Tibial nerve (tissue), 4 donors: ENCODE measurements at regions not wholly inside any gene's neighbourhood (a gene's known extent, or its start where the extent isn't known, plus 50 kb on each side); places are given as distances from the start of the nearest gene placed in this dataset.

Source experiments
- DNase-seq, 2 donors: peaks; one replicate each; pipeline ENCODE4 v3.0.0-alpha.2; 2019; ENCODE audit warnings: low spot score in 2 of 2
- H3K27ac ChIP-seq, 4 donors: fragments of 200-600 bp; sonication (generic) in 3 of 4; one replicate each; pipeline ENCODE4 v1.5.1; 2017 to 2019; ENCODE audit warnings: mild to moderate bottlenecking in 1 of 4
- H3K27me3 ChIP-seq, 2 donors: fragments of 200-600 bp; sonication (generic) in 1 of 2; one replicate each; pipeline versions ENCODE4 v1.5.1 to v1.6.0; 2017 to 2019
- H3K36me3 ChIP-seq, 3 donors: fragments of 200-600 bp; sonication (generic); one replicate each; pipeline ENCODE4 v1.5.1; 2018 to 2019
- H3K4me1 ChIP-seq, 4 donors: fragments of 200-600 bp; sonication (generic) in 3 of 4; one replicate each; pipeline ENCODE4 v1.5.1; 2017 to 2019
- H3K4me3 ChIP-seq, 4 donors: fragments of 200-600 bp; sonication (generic) in 3 of 4; one replicate each; pipeline ENCODE4 v1.5.1; 2017 to 2019; ENCODE audit warnings: mild to moderate bottlenecking in 1 of 4, moderate library complexity in 1 of 4
- H3K9me3 ChIP-seq, 4 donors: fragments of 200-600 bp; sonication (generic) in 3 of 4; one replicate each; pipeline ENCODE4 v1.5.1; 2017 to 2019
- EP300 ChIP-seq, 2 donors: sonication (generic); formaldehyde crosslinking; IDR thresholded peaks; one replicate each; pipeline ENCODE4 v1.6.1; 2017; ENCODE audit warnings: antibody characterized with exemption in 2 of 2, mild to moderate bottlenecking in 1 of 2
- POLR2A ChIP-seq, 2 donors: fragments of 450-650 bp; IDR thresholded peaks; one replicate each; pipeline ENCODE4 v1.6.1; 2017; ENCODE audit warnings: antibody characterized with exemption in 2 of 2, mild to moderate bottlenecking in 2 of 2, moderate library complexity in 2 of 2
- WGBS, 2 donors: methylation state at CpG; one replicate each; pipeline ENCODE4 v1.1.5; 2018; 5-methylcytosine and 5-hydroxymethylcytosine counted together
- TF ChIP-seq, protein P1 (sequence below), 5 experiments: fragments of 200-600 bp in 3 of 5; fragments of 450-650 bp in 2 of 5; sonication (generic) in 3 of 5; IDR thresholded peaks; one replicate each; pipeline ENCODE4 v1.5.1; 2016 to 2019; ENCODE audit warnings: antibody characterized with exemption in 5 of 5, mild to moderate bottlenecking in 3 of 5, moderate library complexity in 2 of 5

GRCh38 chr12:41959271-41959670 lies 185.4 kb downstream of the GXYLT1 start:
- Histone ChIP-seq H3K27ac (no peak overlapping the region), H3K4me3 (no peak overlapping the region), H3K27me3 (no peaks in the 10 kb centered on the region), H3K9me3 (no peaks in the 10 kb centered on the region), H3K4me1 (peaks cover 0 to 20% (median 0%) of the 10 kb centered on the region in 4 donors), H3K36me3 (no peaks in the 10 kb centered on the region)
- no peak for TF ChIP-seq POLR2A (IDR thresholded peaks at IDR 0.05)
- TF ChIP-seq, protein P1, sequence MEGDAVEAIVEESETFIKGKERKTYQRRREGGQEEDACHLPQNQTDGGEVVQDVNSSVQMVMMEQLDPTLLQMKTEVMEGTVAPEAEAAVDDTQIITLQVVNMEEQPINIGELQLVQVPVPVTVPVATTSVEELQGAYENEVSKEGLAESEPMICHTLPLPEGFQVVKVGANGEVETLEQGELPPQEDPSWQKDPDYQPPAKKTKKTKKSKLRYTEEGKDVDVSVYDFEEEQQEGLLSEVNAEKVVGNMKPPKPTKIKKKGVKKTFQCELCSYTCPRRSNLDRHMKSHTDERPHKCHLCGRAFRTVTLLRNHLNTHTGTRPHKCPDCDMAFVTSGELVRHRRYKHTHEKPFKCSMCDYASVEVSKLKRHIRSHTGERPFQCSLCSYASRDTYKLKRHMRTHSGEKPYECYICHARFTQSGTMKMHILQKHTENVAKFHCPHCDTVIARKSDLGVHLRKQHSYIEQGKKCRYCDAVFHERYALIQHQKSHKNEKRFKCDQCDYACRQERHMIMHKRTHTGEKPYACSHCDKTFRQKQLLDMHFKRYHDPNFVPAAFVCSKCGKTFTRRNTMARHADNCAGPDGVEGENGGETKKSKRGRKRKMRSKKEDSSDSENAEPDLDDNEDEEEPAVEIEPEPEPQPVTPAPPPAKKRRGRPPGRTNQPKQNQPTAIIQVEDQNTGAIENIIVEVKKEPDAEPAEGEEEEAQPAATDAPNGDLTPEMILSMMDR (IDR thresholded peaks at IDR 0.05), result no peak
- TF ChIP-seq EP300 (IDR thresholded peaks at IDR 0.05), result no peak
- DNase-seq, result no peak
- WGBS, 2 donors, result 86 to 88% methylated on average over 2 of the region's 2 CpGs

DNA sequence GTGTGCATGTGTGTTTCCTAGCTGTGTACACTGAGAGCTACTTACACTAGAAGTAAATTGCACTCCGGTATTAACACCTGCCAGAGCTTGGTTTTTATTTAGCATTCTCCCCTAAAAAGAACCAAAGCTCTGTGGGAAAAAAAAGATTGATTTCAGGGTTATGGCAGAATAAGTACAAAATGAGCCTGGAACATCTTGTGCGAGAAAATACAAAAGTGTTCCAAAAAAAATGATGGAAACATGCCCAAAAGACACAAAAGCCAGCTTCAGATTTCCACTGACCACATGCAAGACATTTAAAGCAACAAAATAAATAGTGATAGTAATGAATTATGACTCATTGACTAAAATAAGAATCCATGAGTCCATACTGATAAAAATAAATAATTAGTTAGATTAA lies 188.3 kb downstream of the GXYLT1 start:
- H3K36me3 ChIP-seq, result no peaks in the 10 kb centered on the region
- H3K4me3 ChIP-seq, result no peak overlapping the region
- TF ChIP-seq POLR2A (IDR thresholded peaks at IDR 0.05) (no peak), EP300 (IDR thresholded peaks at IDR 0.05) (peak in 1 of 2 donors; percentile 50)
- TF ChIP-seq, protein P1 (IDR thresholded peaks at IDR 0.05), result no peak
- DNase-seq, result no peak
- WGBS, 2 donors, result 21 to 27% methylated on average over 2 of the region's 2 CpGs
- peaks cover 0 to 20% (median 0%) of the 10 kb centered on the region in 4 donors for H3K4me1 ChIP-seq
- peak overlapping the region in 1 of 4 donors; percentile 36 for H3K27ac ChIP-seq
- no peaks in the 10 kb centered on the region for H3K27me3 ChIP-seq
- H3K9me3 ChIP-seq, result no peaks in the 10 kb centered on the region

GRCh38 chr12:41950455-41950854 lies 194.2 kb downstream of the GXYLT1 start:
- TF ChIP-seq EP300 (IDR thresholded peaks at IDR 0.05) (no peak), POLR2A (IDR thresholded peaks at IDR 0.05) (no peak)
- TF ChIP-seq, protein P1 (IDR thresholded peaks at IDR 0.05), result no peak
- Histone ChIP-seq H3K27ac (no peak overlapping the region), H3K36me3 (no peaks in the 10 kb centered on the region), H3K4me1 (peaks cover 0 to under 1% (median 0%) of the 10 kb centered on the region in 4 donors), H3K27me3 (no peaks in the 10 kb centered on the region), H3K9me3 (peaks cover 0 to 10% (median 0%) of the 10 kb centered on the region in 4 donors), H3K4me3 (no peak overlapping the region)
- 0 to 34% methylated on average over 1 of the region's 1 CpG for WGBS, 2 donors
- no peak for DNase-seq

GRCh38 chr12:41946106-41946505 lies 198.6 kb downstream of the GXYLT1 start:
- H3K4me3 ChIP-seq, result no peak overlapping the region
- no peak for DNase-seq
- H3K27me3 ChIP-seq, result no peaks in the 10 kb centered on the region
- H3K4me1 ChIP-seq, result no peaks in the 10 kb centered on the region
- 96 to 100% methylated on average over 2 of the region's 2 CpGs for WGBS, 2 donors
- no peak overlapping the region for H3K27ac ChIP-seq
- H3K9me3 ChIP-seq, result peaks cover 0 to 14% (median 0%) of the 10 kb centered on the region in 4 donors
- TF ChIP-seq EP300 (IDR thresholded peaks at IDR 0.05), result no peak
- TF ChIP-seq, protein P1 (IDR thresholded peaks at IDR 0.05), result no peak
- TF ChIP-seq POLR2A (IDR thresholded peaks at IDR 0.05), result no peak
- H3K36me3 ChIP-seq, result no peaks in the 10 kb centered on the region

DNA sequence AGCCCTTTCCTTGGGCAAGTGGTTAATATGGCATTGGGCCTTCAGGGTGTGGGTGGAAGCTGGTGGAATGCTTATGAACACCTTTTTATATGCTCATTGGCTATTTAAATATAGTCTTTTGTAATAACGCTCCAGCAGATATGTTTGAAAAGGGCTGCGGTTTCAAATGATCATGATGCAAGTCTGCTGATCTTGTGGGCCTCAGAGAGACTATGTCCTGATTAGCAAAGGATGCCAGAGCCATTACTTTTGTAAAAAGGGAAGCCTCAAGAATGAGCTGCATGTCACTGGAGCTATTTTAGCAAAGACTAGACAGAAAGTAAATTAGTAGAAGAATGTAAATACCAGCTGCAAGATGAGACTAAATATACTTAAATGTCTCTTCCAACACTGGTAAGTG lies 200.5 kb downstream of the GXYLT1 start:
- 82 to 98% methylated on average over 2 of the region's 2 CpGs for WGBS, 2 donors
- Histone ChIP-seq H3K27ac (no peak overlapping the region), H3K4me3 (no peak overlapping the region), H3K27me3 (no peaks in the 10 kb centered on the region), H3K4me1 (no peaks in the 10 kb centered on the region), H3K9me3 (peaks cover 0 to 14% (median 0%) of the 10 kb centered on the region in 4 donors), H3K36me3 (no peaks in the 10 kb centered on the region)
- no peak for DNase-seq
- TF ChIP-seq, protein P1 (IDR thresholded peaks at IDR 0.05), result no peak
- no peak for TF ChIP-seq POLR2A (IDR thresholded peaks at IDR 0.05)
- TF ChIP-seq EP300 (IDR thresholded peaks at IDR 0.05), result no peak
